GM23338 (cell line): ENCODE measurements at regions not wholly inside any gene's neighbourhood (a gene's known extent, or its start where the extent isn't known, plus 50 kb on each side); places are given as distances from the start of the nearest gene placed in this dataset.

Experiments used
- ATAC-seq: fragments of 200-7000 bp; cut with Tn5 transposase; 3 replicates; pipeline ENCODE4 v1.9.1; 2020
- DNase-seq: peaks from one replicate; pipeline ENCODE4 v3.0.0-alpha.2; 2015; ENCODE audit warnings: low spot score
- H2AFZ ChIP-seq: fragments of 200-600 bp; sonication (generic); 2 replicates; pipeline ENCODE4 v1.8.0; 2016; ENCODE audit warnings: antibody characterized with exemption, mild to moderate bottlenecking, moderate library complexity
- H3F3A ChIP-seq: fragments of 200-600 bp; sonication (generic); replicated peaks from 2 replicates; pipeline ENCODE4 v1.8.0; 2017; ENCODE audit warnings: antibody characterized with exemption, mixed run types, low read depth
- H3K27ac ChIP-seq: fragments of 200-600 bp; sonication (generic); 2 replicates; pipeline ENCODE4 v1.6.1; 2016; ENCODE audit warnings: low read depth
- H3K27me3 ChIP-seq: fragments of 200-600 bp; sonication (generic); 2 replicates; pipeline ENCODE4 v1.8.0; 2016; ENCODE audit warnings: mild to moderate bottlenecking, mixed run types, moderate library complexity; ENCODE audit not compliant: insufficient read depth
- H3K36me3 ChIP-seq: fragments of 200-600 bp; sonication (generic); 2 replicates; pipeline ENCODE4 v1.8.0; 2016; ENCODE audit warnings: mild to moderate bottlenecking; ENCODE audit not compliant: insufficient read depth
- H3K4me1 ChIP-seq: fragments of 200-600 bp; sonication (generic); 2 replicates; pipeline ENCODE4 v1.8.0; 2016; ENCODE audit warnings: mild to moderate bottlenecking, moderate library complexity; ENCODE audit not compliant: insufficient read depth
- H3K4me2 ChIP-seq: fragments of 200-600 bp; sonication (generic); 2 replicates; pipeline ENCODE4 v1.7.1; 2017; ENCODE audit warnings: mixed run types
- H3K4me3 ChIP-seq: fragments of 200-600 bp; sonication (generic); 2 replicates; pipeline ENCODE4 v1.6.1; 2016; ENCODE audit warnings: mixed run types
- H3K79me2 ChIP-seq: fragments of 200-600 bp; sonication (generic); replicated peaks from 2 replicates; pipeline ENCODE4 v1.8.0; 2017; ENCODE audit warnings: mild to moderate bottlenecking; ENCODE audit not compliant: insufficient read depth
- H3K9me2 ChIP-seq: fragments of 200-600 bp; sonication (generic); 2 replicates; pipeline ENCODE4 v1.8.0; 2017; ENCODE audit not compliant: insufficient read depth
- H4K20me1 ChIP-seq: fragments of 200-600 bp; sonication (generic); replicated peaks from 2 replicates; pipeline ENCODE4 v1.8.0; 2017; ENCODE audit warnings: mild to moderate bottlenecking; ENCODE audit not compliant: insufficient read depth
- H3K27ac Mint-ChIP-seq: 2 replicates; pipeline ENCODE4 v1.8.0; 2020; ENCODE audit warnings: inconsistent platforms, mild to moderate bottlenecking, moderate library complexity, mixed read lengths
- H3K27me3 Mint-ChIP-seq: 3 replicates; pipeline ENCODE4 v1.8.0; 2022; ENCODE audit warnings: low read depth, mild to moderate bottlenecking, moderate library complexity, mixed read lengths, inconsistent platforms; ENCODE audit not compliant: insufficient read depth, poor library complexity
- H3K36me3 Mint-ChIP-seq: 3 replicates; pipeline ENCODE4 v1.8.0; 2021; ENCODE audit warnings: low read depth, mild to moderate bottlenecking, inconsistent platforms, moderate library complexity, mixed read lengths
- H3K4me1 Mint-ChIP-seq: 3 replicates; pipeline ENCODE4 v1.8.0; 2020; ENCODE audit warnings: mild to moderate bottlenecking, inconsistent platforms, mixed read lengths
- H3K4me3 Mint-ChIP-seq: 3 replicates; pipeline ENCODE4 v1.8.0; 2021; ENCODE audit warnings: moderate library complexity, mild to moderate bottlenecking, inconsistent platforms, mixed read lengths
- H3K9me3 Mint-ChIP-seq: 3 replicates; pipeline ENCODE4 v1.8.0; 2020; ENCODE audit warnings: moderate library complexity, mild to moderate bottlenecking, inconsistent platforms, mixed read lengths
- CREB1 ChIP-seq: fragments of 250-450 bp; sonication (Bioruptor Pico); IDR thresholded peaks from 2 replicates; pipeline ENCODE4 v1.5.0; 2020; ENCODE audit warnings: low read depth, mild to moderate bottlenecking, moderate library complexity
- CTCF ChIP-seq, 2 experiments: fragments of 200-600 bp in 1 of 2; sonication (generic) in 1 of 2; conservative IDR thresholded peaks; 2 replicates each; pipeline versions ENCODE4 v1.5.1 to v1.6.1; 2016 to 2017; ENCODE audit warnings: antibody characterized with exemption in 2 of 2, low read depth in 2 of 2, mild to moderate bottlenecking in 2 of 2, moderate library complexity in 1 of 2
- EZH2 ChIP-seq: fragments of 200-600 bp; sonication (generic); IDR thresholded peaks from one replicate; pipeline ENCODE4 v1.8.0; 2017; ENCODE audit warnings: antibody characterized with exemption, mild to moderate bottlenecking, low read depth; ENCODE audit not compliant: unreplicated experiment
- EZH2phosphoT487 ChIP-seq: fragments of 200-600 bp; sonication (generic); IDR thresholded peaks from one replicate; pipeline ENCODE4 v1.8.1; 2018; ENCODE audit warnings: antibody characterized with exemption; ENCODE audit not compliant: unreplicated experiment
- JUNB ChIP-seq: IDR thresholded peaks from one replicate; pipeline ENCODE4 v1.6.1; 2016; ENCODE audit warnings: antibody characterized with exemption; ENCODE audit not compliant: unreplicated experiment
- NANOG ChIP-seq: IDR thresholded peaks from 2 replicates; pipeline ENCODE4 v1.6.1; 2016; ENCODE audit warnings: antibody characterized with exemption, borderline replicate concordance
- POLR2AphosphoS5 ChIP-seq: IDR thresholded peaks from 2 replicates; pipeline ENCODE4 v1.6.1; 2016; ENCODE audit warnings: antibody characterized with exemption, low read depth
- STAT1 ChIP-seq: IDR thresholded peaks from one replicate; pipeline ENCODE4 v1.6.1; 2016; ENCODE audit warnings: antibody characterized with exemption; ENCODE audit not compliant: unreplicated experiment
- ZNF114 ChIP-seq: fragments of 250-450 bp; sonication (Bioruptor Pico); IDR thresholded peaks from 2 replicates; pipeline ENCODE4 v1.5.0; 2020; ENCODE audit warnings: mild to moderate bottlenecking, moderate library complexity
- ZNF331 ChIP-seq: fragments of 250-450 bp; sonication (Bioruptor Pico); IDR thresholded peaks from 2 replicates; pipeline ENCODE4 v1.5.0; 2020; ENCODE audit warnings: low read depth, mild to moderate bottlenecking, moderate library complexity
- ZNF462 ChIP-seq: fragments of 250-450 bp; sonication (Bioruptor Pico); IDR thresholded peaks from 2 replicates; pipeline ENCODE4 v1.5.0; 2020; ENCODE audit warnings: mild to moderate bottlenecking, moderate library complexity
- TF ChIP-seq, protein P1 (sequence below): IDR thresholded peaks from 2 replicates; pipeline ENCODE4 v1.6.1; 2016; ENCODE audit warnings: antibody characterized with exemption
- TF ChIP-seq, protein P2 (sequence below): IDR thresholded peaks from one replicate; pipeline ENCODE4 v1.6.1; 2018; ENCODE audit warnings: antibody characterized with exemption; ENCODE audit not compliant: unreplicated experiment

DNA sequence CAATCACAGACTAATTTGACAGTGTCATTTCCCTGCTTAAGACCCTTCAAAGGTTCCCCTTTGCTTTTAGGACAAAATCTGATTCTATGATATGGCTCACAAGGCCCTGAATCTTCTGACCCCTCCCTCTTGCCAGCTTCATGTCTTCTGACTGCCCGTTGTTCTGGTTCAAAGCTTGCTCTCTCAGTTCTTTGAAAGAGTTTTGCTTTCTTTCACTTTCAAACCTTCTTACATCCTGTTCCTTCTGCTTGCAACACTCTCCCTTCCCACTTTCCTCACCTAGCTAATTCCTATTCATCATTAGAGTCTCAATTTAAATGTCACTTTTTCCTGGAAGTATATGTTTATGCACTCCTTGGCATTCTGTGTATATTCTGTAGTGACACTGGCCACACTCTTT is 299.2 kb downstream of the IDS start:
- no peaks in the 10 kb centered on the region for H3K36me3 ChIP-seq
- H3K9me2 ChIP-seq, result no peaks in the 10 kb centered on the region
- H3K27me3 Mint-ChIP-seq, result peaks cover 2% of the 10 kb centered on the region
- ATAC-seq, result no peak
- no peaks in the 10 kb centered on the region for H3K79me2 ChIP-seq
- H2AFZ ChIP-seq, result no peak overlapping the region
- H3K9me3 Mint-ChIP-seq, result no peaks in the 10 kb centered on the region
- DNase-seq, result no peak
- no peak overlapping the region for H3K4me3 Mint-ChIP-seq
- no peaks in the 10 kb centered on the region for H3K27me3 ChIP-seq
- TF ChIP-seq NANOG, result no peak
- no peak for TF ChIP-seq CTCF (conservative IDR thresholded peaks at IDR 0.05; ENCODE audit: low read depth in 2 of 2)
- TF ChIP-seq, protein P1, sequence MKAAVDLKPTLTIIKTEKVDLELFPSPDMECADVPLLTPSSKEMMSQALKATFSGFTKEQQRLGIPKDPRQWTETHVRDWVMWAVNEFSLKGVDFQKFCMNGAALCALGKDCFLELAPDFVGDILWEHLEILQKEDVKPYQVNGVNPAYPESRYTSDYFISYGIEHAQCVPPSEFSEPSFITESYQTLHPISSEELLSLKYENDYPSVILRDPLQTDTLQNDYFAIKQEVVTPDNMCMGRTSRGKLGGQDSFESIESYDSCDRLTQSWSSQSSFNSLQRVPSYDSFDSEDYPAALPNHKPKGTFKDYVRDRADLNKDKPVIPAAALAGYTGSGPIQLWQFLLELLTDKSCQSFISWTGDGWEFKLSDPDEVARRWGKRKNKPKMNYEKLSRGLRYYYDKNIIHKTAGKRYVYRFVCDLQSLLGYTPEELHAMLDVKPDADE, result no peak
- no peak for TF ChIP-seq EZH2phosphoT487
- no peak for TF ChIP-seq ZNF331 (CRISPR knock-in tag)
- TF ChIP-seq JUNB, result no peak
- TF ChIP-seq STAT1, result no peak
- TF ChIP-seq POLR2AphosphoS5, result no peak
- TF ChIP-seq CREB1 (CRISPR knock-in tag), result no peak
- TF ChIP-seq, protein P2, sequence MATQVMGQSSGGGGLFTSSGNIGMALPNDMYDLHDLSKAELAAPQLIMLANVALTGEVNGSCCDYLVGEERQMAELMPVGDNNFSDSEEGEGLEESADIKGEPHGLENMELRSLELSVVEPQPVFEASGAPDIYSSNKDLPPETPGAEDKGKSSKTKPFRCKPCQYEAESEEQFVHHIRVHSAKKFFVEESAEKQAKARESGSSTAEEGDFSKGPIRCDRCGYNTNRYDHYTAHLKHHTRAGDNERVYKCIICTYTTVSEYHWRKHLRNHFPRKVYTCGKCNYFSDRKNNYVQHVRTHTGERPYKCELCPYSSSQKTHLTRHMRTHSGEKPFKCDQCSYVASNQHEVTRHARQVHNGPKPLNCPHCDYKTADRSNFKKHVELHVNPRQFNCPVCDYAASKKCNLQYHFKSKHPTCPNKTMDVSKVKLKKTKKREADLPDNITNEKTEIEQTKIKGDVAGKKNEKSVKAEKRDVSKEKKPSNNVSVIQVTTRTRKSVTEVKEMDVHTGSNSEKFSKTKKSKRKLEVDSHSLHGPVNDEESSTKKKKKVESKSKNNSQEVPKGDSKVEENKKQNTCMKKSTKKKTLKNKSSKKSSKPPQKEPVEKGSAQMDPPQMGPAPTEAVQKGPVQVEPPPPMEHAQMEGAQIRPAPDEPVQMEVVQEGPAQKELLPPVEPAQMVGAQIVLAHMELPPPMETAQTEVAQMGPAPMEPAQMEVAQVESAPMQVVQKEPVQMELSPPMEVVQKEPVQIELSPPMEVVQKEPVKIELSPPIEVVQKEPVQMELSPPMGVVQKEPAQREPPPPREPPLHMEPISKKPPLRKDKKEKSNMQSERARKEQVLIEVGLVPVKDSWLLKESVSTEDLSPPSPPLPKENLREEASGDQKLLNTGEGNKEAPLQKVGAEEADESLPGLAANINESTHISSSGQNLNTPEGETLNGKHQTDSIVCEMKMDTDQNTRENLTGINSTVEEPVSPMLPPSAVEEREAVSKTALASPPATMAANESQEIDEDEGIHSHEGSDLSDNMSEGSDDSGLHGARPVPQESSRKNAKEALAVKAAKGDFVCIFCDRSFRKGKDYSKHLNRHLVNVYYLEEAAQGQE, result no peak
- no peak for TF ChIP-seq ZNF462 (CRISPR knock-in tag)
- TF ChIP-seq ZNF114 (CRISPR knock-in tag), result no peak
- TF ChIP-seq EZH2, result no peak
- no peak overlapping the region for H3K4me3 ChIP-seq
- H3K27ac ChIP-seq, result no peak overlapping the region
- no peak overlapping the region for H3K4me2 ChIP-seq
- H3K4me1 ChIP-seq, result no peaks in the 10 kb centered on the region
- no peaks in the 10 kb centered on the region for H3K4me1 Mint-ChIP-seq
- H3K27ac Mint-ChIP-seq, result no peak overlapping the region
- H3F3A ChIP-seq, result no peaks in the 10 kb centered on the region
- H4K20me1 ChIP-seq, result no peaks in the 10 kb centered on the region
- H3K36me3 Mint-ChIP-seq, result no peaks in the 10 kb centered on the region
